ENCODE measurements at regions not wholly inside any gene's neighbourhood (a gene's known extent, or its start where the extent isn't known, plus 50 kb on each side); places are given as distances from the start of the nearest gene placed in this dataset.

DNA sequence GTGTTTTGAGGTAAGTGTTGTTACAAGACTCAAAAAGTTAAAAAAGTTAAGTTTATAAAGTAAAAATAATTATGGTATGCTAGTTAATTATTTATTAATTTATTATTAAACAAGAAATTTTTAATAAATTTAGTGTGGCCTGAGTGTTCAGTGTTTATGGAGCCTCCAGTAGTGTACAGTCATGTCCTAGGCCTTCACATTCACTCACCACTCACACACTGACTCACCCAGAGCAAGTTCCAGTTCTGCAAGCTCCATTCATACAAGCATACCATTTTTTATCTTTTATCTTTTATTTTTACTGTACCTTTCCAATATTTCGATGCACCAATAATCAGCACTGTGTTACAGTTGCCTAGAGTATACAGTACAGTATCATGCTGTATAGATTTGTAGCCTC is 381.2 kb upstream of the MGMT start:
- TF ChIP-seq, protein P1, sequence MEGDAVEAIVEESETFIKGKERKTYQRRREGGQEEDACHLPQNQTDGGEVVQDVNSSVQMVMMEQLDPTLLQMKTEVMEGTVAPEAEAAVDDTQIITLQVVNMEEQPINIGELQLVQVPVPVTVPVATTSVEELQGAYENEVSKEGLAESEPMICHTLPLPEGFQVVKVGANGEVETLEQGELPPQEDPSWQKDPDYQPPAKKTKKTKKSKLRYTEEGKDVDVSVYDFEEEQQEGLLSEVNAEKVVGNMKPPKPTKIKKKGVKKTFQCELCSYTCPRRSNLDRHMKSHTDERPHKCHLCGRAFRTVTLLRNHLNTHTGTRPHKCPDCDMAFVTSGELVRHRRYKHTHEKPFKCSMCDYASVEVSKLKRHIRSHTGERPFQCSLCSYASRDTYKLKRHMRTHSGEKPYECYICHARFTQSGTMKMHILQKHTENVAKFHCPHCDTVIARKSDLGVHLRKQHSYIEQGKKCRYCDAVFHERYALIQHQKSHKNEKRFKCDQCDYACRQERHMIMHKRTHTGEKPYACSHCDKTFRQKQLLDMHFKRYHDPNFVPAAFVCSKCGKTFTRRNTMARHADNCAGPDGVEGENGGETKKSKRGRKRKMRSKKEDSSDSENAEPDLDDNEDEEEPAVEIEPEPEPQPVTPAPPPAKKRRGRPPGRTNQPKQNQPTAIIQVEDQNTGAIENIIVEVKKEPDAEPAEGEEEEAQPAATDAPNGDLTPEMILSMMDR (IDR thresholded peaks at IDR 0.05; ENCODE audit: insufficient read depth, low read length, missing control alignments) = no peak
- H3K4me3 ChIP-seq (ENCODE audit: low read depth, low read length) = no peak overlapping the region
- ChIA-PET CTCF (no interaction called here), POLR2A (no interaction called here)
- no peak for DNase-seq (ENCODE audit: low read depth, low spot score)

DNA sequence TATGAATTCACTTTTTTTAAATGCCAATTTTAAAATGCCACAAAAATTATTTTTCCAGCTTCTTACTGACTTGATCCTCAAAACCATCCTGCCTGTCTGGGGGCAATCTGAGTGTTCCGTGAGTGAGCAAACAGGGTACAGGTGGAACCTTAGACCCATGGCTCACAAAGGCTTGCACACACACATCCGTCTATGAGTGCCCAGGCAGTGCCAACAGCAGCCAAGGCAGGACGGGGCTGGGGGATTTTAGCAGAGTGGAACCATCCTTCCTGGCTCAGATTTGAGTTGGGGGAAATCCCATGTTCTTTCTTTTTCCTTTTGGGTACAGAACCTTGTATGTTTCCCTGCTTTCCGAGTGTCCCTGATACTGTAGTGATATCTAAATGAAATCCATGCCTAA is 377.7 kb upstream of the MGMT start:
- no peak for DNase-seq (ENCODE audit: low read depth, low spot score)
- TF ChIP-seq, protein P1 (IDR thresholded peaks at IDR 0.05; ENCODE audit: insufficient read depth, low read length, missing control alignments) = no peak
- ChIA-PET CTCF (no interaction called here), POLR2A (no interaction called here)
- no peak overlapping the region for H3K4me3 ChIP-seq (ENCODE audit: low read depth, low read length)

DNA sequence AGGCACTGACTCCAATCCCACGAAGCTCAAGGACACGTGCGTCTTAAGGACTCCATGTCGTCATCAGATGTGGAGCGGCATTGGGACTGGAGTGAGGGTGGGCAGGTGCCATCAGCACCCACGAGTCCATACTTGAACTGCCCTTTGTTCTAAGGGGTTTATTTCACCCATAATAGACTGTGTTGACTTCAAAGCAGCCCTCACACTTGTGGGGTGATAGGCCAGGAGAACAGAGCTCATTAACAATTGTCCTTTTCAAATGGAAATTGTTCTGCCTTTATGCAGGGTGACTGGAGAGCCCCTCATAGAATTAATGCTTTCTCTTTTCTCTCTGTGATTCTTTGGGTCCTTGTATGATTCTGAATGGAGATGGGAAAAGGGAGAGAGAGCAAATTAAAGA is 376.9 kb upstream of the MGMT start:
- DNase-seq (ENCODE audit: low read depth, low spot score) = no peak
- no peak overlapping the region for H3K4me3 ChIP-seq (ENCODE audit: low read depth, low read length)
- ChIA-PET CTCF (no interaction called here), POLR2A (no interaction called here)
- TF ChIP-seq, protein P1 (IDR thresholded peaks at IDR 0.05; ENCODE audit: insufficient read depth, low read length, missing control alignments) = no peak

DNA sequence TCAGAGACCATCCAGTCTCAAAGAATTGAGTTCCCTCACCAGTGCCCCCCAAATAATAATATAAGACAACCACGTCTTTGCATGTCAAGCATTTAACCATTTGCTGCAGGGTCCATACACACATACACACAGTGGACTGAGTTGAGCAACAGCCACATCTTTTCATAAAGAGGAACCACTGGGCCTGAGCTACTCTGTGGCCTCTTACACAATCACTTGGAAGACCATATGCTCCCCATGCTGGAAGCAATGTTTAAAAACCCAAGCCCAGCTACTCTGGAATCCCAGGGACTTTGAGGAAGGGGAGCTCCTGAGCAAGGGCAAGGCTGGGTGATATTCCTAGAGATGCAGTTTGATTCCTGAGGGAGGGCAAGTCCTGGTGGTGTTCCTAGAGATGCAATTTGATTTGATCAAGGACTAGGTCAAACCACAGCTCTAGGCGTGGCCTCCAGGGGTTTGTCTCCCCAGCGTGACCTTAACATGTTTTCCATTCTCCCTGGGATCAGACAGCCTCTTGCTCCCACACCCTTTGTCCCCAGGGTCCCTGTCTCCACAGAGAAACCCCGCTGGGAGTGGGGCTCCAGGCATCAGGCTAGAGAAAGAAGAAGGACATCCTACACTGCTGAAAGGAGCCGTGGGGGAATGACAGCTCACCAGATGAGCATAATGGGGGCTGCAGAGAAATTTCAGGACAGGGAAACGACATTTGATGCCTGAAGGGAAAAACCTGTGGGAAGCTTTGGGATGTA is 376.2 kb upstream of the MGMT start:
- no peak overlapping the region for H3K4me3 ChIP-seq (ENCODE audit: low read depth, low read length)
- TF ChIP-seq, protein P1 (IDR thresholded peaks at IDR 0.05; ENCODE audit: insufficient read depth, low read length, missing control alignments) = no peak
- ChIA-PET CTCF (no interaction called here), POLR2A (no interaction called here)
- DNase-seq (ENCODE audit: low read depth, low spot score) = no peak

DNA sequence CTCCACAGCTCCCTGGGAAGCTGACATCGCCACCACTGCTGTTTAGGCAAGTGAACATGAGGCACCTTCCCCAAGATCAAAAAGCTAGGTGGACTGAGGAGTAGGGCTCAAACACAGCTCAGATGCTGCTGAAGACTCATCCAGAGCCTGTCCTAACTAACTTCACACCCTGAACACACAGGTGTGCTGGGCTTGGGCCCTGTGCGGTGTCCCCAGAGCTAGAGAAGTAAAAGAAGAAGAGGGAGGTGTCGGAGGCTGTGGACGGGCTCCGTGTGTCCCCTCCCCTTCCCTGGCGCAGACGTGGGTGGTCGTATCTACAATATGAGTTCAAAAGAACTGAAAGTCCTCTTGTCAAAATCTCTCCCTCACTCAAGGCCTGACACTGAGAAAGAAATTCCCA is 373.4 kb upstream of the MGMT start:
- DNase-seq (ENCODE audit: low read depth, low spot score) = no peak
- POLR2A ChIA-PET = no interaction called here
- H3K4me3 ChIP-seq (ENCODE audit: low read depth, low read length) = no peak overlapping the region
- TF ChIP-seq, protein P1 (IDR thresholded peaks at IDR 0.05; ENCODE audit: insufficient read depth, low read length, missing control alignments) = no peak
- CTCF ChIA-PET = no interaction called here

DNA sequence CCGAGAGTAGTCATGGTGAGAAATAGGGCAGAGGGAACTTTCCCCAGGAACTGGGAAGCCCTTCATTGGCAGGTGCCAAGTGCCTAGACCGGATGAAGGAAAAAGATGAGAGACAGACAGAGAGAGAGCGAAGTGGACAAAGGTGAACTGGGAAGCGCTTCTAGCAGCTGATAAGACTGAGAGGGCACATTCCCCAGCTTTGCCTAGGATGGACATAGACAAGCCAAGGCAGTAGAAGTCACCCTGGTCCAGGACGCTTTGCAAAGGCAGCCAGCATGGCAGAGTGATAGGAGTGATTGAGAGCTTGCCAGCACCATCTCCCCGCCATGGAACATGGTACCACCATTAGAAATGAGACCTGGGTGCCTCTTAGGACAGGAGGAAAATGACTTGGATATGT is 372.8 kb upstream of the MGMT start:
- POLR2A ChIA-PET = no interaction called here
- CTCF ChIA-PET = no interaction called here
- no peak for DNase-seq (ENCODE audit: low read depth, low spot score)
- no peak overlapping the region for H3K4me3 ChIP-seq (ENCODE audit: low read depth, low read length)
- TF ChIP-seq, protein P1 (IDR thresholded peaks at IDR 0.05; ENCODE audit: insufficient read depth, low read length, missing control alignments) = no peak
